ENCODE measurements at regions not wholly inside any gene's neighbourhood (a gene's known extent, or its start where the extent isn't known, plus 50 kb on each side); places are given as distances from the start of the nearest gene placed in this dataset.

- H3K9ac ChIP-seq (ENCODE audit: low read length): no peak overlapping the region
- H4K20me1 ChIP-seq (ENCODE audit: control insufficient read depth, insufficient read depth, low read length, poor library complexity, severe bottlenecking): no peaks in the 10 kb centered on the region
- H3K4me1 Mint-ChIP-seq: peaks cover 80% of the 10 kb centered on the region
- H3K4me3 ChIP-seq (ENCODE audit: control extremely low read depth in 1 of 5, extremely low read depth in 1 of 5, insufficient read depth in 1 of 5, low read depth in 2 of 5, low read length in 4 of 5): no peak overlapping the region
- no peaks in the 10 kb centered on the region for H3K9me3 Mint-ChIP-seq (ENCODE audit: insufficient read depth)
- ChIA-PET CTCF (interaction anchor here (1.6 to 3.4 kb wide), 4 partner anchors 11 to 135 kb away, joined by 3 to 22 read pairs (median 16); no protein-coding TSS in a partner anchor), POLR2A (interaction anchor here (6.7 kb wide), 1 partner anchor 10 kb away, joined by 66 read pairs; no protein-coding TSS in a partner anchor)
- H3K27ac Mint-ChIP-seq: no peak overlapping the region
- intact Hi-C loops (cut with micrococcal nuclease): no loop called here
- no peak overlapping the region for H3K4me3 Mint-ChIP-seq
- no peak overlapping the region for H2AFZ ChIP-seq (ENCODE audit: insufficient read depth, low read depth, low read length, poor library complexity, severe bottlenecking)
- no peak overlapping the region for H3K27ac ChIP-seq (ENCODE audit: low read length in 2 of 2)
- no peak for DNase-seq
- H3K4me1 ChIP-seq (ENCODE audit: control insufficient read depth in 2 of 2, insufficient read depth in 2 of 2, low read length in 2 of 2): peaks cover 78 to 93% of the 10 kb centered on the region in 2 donors
- ATAC-seq (ENCODE audit: low read depth): no peak
- peaks cover 3% of the 10 kb centered on the region for H3K79me2 ChIP-seq (ENCODE audit: control insufficient read depth, insufficient read depth, low read length)
- 100% methylated on average over 4 of the region's 4 CpGs for WGBS (ENCODE audit: insufficient coverage)
- no peaks in the 10 kb centered on the region for H3K27me3 Mint-ChIP-seq
- H3K36me3 ChIP-seq (replicated peaks in 1 of 2; ENCODE audit: control extremely low read depth in 1 of 2, control insufficient read depth in 1 of 2, extremely low read depth in 1 of 2, insufficient read depth in 2 of 2, low read length in 1 of 2): no peaks in the 10 kb centered on the region
- peaks cover 0 to 19% (median 6%) of the 10 kb centered on the region in 3 donors for H3K9me3 ChIP-seq (ENCODE audit: control extremely low read depth in 1 of 3, control insufficient read depth in 2 of 3, insufficient read depth in 1 of 3, low read length in 2 of 3)
- H3K4me2 ChIP-seq (replicated peaks; ENCODE audit: low read depth, low read length, poor library complexity, severe bottlenecking): no peak overlapping the region
- H3K27me3 ChIP-seq (replicated peaks in 1 of 4; ENCODE audit: control extremely low read depth in 1 of 4, control insufficient read depth in 3 of 4, insufficient read depth in 4 of 4, low read length in 3 of 4): no peaks in the 10 kb centered on the region
- no peak for TF ChIP-seq EZH2 (IDR thresholded peaks at IDR 0.05; ENCODE audit: borderline replicate concordance, insufficient read depth, low read depth, low read length, poor library complexity, severe bottlenecking)
These were observed 115.0 kb upstream of the SLC25A33 start for GRCh38 chr1:9424261-9424660.

DNA sequence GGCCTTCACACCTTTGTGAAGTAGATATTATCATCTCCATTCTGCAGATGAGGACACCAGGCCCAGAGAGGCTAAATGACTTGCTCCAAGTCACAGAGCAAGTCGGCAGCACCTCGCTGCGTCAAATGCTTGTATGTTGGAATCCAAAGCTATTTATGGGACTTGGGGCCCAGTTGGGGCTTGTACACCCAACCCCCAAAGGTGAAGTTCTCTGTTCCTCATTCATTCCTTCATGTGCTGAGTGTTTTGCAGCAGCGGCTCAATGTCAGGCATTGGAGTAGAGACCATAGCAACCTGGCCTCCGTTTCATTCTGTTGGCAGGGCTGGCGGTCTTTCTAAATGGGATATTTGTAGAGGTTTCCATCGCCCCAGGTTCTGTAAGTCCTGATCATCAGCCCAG, 113.4 kb upstream of the SLC25A33 start:
- peak overlapping the region; percentile 87 for H3K4me3 Mint-ChIP-seq
- ChIA-PET CTCF (interaction anchor here (0.6 to 3.4 kb wide), 15 partner anchors 8 to 1078 kb away, joined by 3 to 25 read pairs (median 4); no protein-coding TSS in a partner anchor), POLR2A (interaction anchor here (1.1 to 6.7 kb wide), 6 partner anchors 8 to 137 kb away, joined by 3 to 66 read pairs (median 6); no protein-coding TSS in a partner anchor)
- H3K9me3 Mint-ChIP-seq (ENCODE audit: insufficient read depth): no peaks in the 10 kb centered on the region
- WGBS (ENCODE audit: insufficient coverage): 0% methylated on average over 7 of the region's 7 CpGs
- H3K27me3 Mint-ChIP-seq: no peaks in the 10 kb centered on the region
- H2AFZ ChIP-seq (ENCODE audit: insufficient read depth, low read depth, low read length, poor library complexity, severe bottlenecking): peak overlapping the region; percentile 23
- intact Hi-C loops (cut with micrococcal nuclease): loop anchor here (1.0 to 5.0 kb wide), 6 partner anchors 13 to 1046 kb away; partner anchors contain the start of genes CTNNBIP1, DFFA, PEX14 and SLC25A33
- peak overlapping the region; percentile 98 for H3K27ac Mint-ChIP-seq
- ATAC-seq (ENCODE audit: low read depth): peak; percentile 11
- H3K4me3 ChIP-seq (ENCODE audit: control extremely low read depth in 1 of 5, extremely low read depth in 1 of 5, insufficient read depth in 1 of 5, low read depth in 2 of 5, low read length in 4 of 5): peak overlapping the region in 3 of 5 experiments; percentile 18 to 33 (median 23)
- H3K4me2 ChIP-seq (replicated peaks; ENCODE audit: low read depth, low read length, poor library complexity, severe bottlenecking): peak overlapping the region; percentile 66
- DNase-seq: no peak
- H3K4me1 ChIP-seq (ENCODE audit: control insufficient read depth in 2 of 2, insufficient read depth in 2 of 2, low read length in 2 of 2): peaks cover 74 to 85% of the 10 kb centered on the region in 2 donors
- no peaks in the 10 kb centered on the region for H3K36me3 ChIP-seq (replicated peaks in 1 of 2; ENCODE audit: control extremely low read depth in 1 of 2, control insufficient read depth in 1 of 2, extremely low read depth in 1 of 2, insufficient read depth in 2 of 2, low read length in 1 of 2)
- H3K79me2 ChIP-seq (ENCODE audit: control insufficient read depth, insufficient read depth, low read length): peaks cover 3% of the 10 kb centered on the region
- H3K9ac ChIP-seq (ENCODE audit: low read length): peak overlapping the region; percentile 28
- peaks cover 79% of the 10 kb centered on the region for H3K4me1 Mint-ChIP-seq
- TF ChIP-seq EZH2 (IDR thresholded peaks at IDR 0.05; ENCODE audit: borderline replicate concordance, insufficient read depth, low read depth, low read length, poor library complexity, severe bottlenecking) (no peak), CTCF (IDR thresholded peaks at IDR 0.05) (no peak)
- no peaks in the 10 kb centered on the region for H3K27me3 ChIP-seq (replicated peaks in 1 of 4; ENCODE audit: control extremely low read depth in 1 of 4, control insufficient read depth in 3 of 4, insufficient read depth in 4 of 4, low read length in 3 of 4)
- no peaks in the 10 kb centered on the region for H4K20me1 ChIP-seq (ENCODE audit: control insufficient read depth, insufficient read depth, low read length, poor library complexity, severe bottlenecking)
- H3K27ac ChIP-seq (ENCODE audit: low read length in 2 of 2): peak overlapping the region; percentile 83 to 95
- H3K9me3 ChIP-seq (ENCODE audit: control extremely low read depth in 1 of 3, control insufficient read depth in 2 of 3, insufficient read depth in 1 of 3, low read length in 2 of 3): peaks cover 0 to 19% (median 6%) of the 10 kb centered on the region in 3 donors
